Kidney (tissue), 13 donors: ENCODE measurements at regions not wholly inside any gene's neighbourhood (a gene's known extent, or its start where the extent isn't known, plus 50 kb on each side); places are given as distances from the start of the nearest gene placed in this dataset.

Source experiments
- DNase-seq, 5 donors: peaks; one replicate each; pipeline ENCODE4 v3.0.0-alpha.2; 2013 to 2020
- FAIRE-seq: peaks from 2 replicates; lab custom pipeline; 2012; peaks lifted over from hg19 to GRCh38; lab: Jason Lieb, UNC
- H3K27ac ChIP-seq, 2 donors: one replicate each; pipeline ENCODE4 v1.7.0; 2013; ENCODE audit warnings: low read depth in 2 of 2, low read length in 2 of 2, inconsistent platforms in 1 of 2
- H3K27me3 ChIP-seq: one replicate; pipeline ENCODE4 v1.7.1; 2013; ENCODE audit warnings: low read length, inconsistent platforms; ENCODE audit not compliant: control insufficient read depth, insufficient read depth
- H3K36me3 ChIP-seq, 3 donors: one replicate each; pipeline versions ENCODE4 v1.7.0 to v1.7.1; 2013; ENCODE audit warnings: low read length in 3 of 3, control low read depth in 1 of 3, inconsistent platforms in 1 of 3; ENCODE audit not compliant: insufficient read depth in 3 of 3, control insufficient read depth in 2 of 3
- H3K4me1 ChIP-seq, 3 donors: one replicate each; pipeline versions ENCODE4 v1.7.0 to v1.7.1; 2013; ENCODE audit warnings: low read length in 3 of 3, inconsistent platforms in 1 of 3, low read depth in 1 of 3; ENCODE audit not compliant: control insufficient read depth in 2 of 3, insufficient read depth in 2 of 3
- H3K4me3 ChIP-seq, 3 donors: one replicate each; pipeline versions ENCODE4 v1.7.0 to v1.8.1; 2013; ENCODE audit warnings: low read length in 3 of 3, control low read depth in 1 of 3, inconsistent platforms in 1 of 3
- H3K9ac ChIP-seq, 3 donors: one replicate each; pipeline versions ENCODE4 v1.7.0 to v1.7.1; 2013; ENCODE audit warnings: low read length in 3 of 3, control low read depth in 1 of 3, inconsistent platforms in 1 of 3
- H3K9me3 ChIP-seq, 3 donors: one replicate each; pipeline versions ENCODE4 v1.7.0 to v1.7.1; 2013; ENCODE audit warnings: low read length in 3 of 3, control low read depth in 1 of 3, inconsistent platforms in 1 of 3; ENCODE audit not compliant: control insufficient read depth in 2 of 3, insufficient read depth in 1 of 3
- intact Hi-C: fragments of 100-400 bp; cut with DNase I; formaldehyde crosslinking; loops from one replicate; pipeline ENCODE4 v1.11.1; 2022
- TF ChIP-seq, protein P1 (sequence below): IDR thresholded peaks from 3 replicates; pipeline ENCODE4 v1.5.1; 2012; ENCODE audit warnings: mild to moderate bottlenecking, moderate library complexity, borderline replicate concordance; ENCODE audit not compliant: insufficient read depth; ENCODE audit errors: extremely low read depth
- donor health status: control.
- donor health status: control.
- donor health status: control.
- donor health status: control.
- donor health status: control.
- donor health status: DM: yes; HTN: yes; CAD: no.
- donor health status: Normal renal cell carcinoma (clear cell type).

GRCh38 chr1:87218618-87219017 lies 110.1 kb upstream of the LMO4 start:
- no peak for DNase-seq
- Histone ChIP-seq H3K27ac (no peak overlapping the region), H3K4me1 (no peaks in the 10 kb centered on the region), H3K36me3 (no peaks in the 10 kb centered on the region), H3K27me3 (no peaks in the 10 kb centered on the region), H3K9me3 (peaks cover 0 to 9% (median 0%) of the 10 kb centered on the region in 3 donors), H3K9ac (no peak overlapping the region), H3K4me3 (no peak overlapping the region)
- intact Hi-C loops = no loop called here
- TF ChIP-seq, protein P1, sequence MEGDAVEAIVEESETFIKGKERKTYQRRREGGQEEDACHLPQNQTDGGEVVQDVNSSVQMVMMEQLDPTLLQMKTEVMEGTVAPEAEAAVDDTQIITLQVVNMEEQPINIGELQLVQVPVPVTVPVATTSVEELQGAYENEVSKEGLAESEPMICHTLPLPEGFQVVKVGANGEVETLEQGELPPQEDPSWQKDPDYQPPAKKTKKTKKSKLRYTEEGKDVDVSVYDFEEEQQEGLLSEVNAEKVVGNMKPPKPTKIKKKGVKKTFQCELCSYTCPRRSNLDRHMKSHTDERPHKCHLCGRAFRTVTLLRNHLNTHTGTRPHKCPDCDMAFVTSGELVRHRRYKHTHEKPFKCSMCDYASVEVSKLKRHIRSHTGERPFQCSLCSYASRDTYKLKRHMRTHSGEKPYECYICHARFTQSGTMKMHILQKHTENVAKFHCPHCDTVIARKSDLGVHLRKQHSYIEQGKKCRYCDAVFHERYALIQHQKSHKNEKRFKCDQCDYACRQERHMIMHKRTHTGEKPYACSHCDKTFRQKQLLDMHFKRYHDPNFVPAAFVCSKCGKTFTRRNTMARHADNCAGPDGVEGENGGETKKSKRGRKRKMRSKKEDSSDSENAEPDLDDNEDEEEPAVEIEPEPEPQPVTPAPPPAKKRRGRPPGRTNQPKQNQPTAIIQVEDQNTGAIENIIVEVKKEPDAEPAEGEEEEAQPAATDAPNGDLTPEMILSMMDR = no peak
- FAIRE-seq = no peak

DNA sequence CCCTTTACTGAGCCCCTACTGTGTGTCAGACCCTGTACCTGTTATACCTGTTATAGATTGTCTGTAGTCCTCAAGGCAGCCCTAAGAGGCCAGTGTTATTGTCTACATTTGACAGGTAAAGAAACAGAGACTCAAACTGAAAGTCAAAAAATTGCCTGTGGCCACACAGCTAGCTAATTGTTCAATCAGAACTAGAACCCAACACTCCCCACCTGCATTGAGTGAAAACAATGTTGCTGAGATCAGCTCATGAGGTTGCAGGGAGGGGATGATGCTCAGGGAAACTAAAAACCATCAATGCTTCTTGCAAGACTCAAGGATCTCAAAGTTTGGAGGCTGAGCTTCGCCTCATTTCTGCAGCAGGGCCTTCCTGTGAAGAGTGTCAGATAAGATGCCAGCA lies 109.5 kb upstream of the LMO4 start:
- no peak overlapping the region for H3K9ac ChIP-seq
- intact Hi-C loops = no loop called here
- H3K27ac ChIP-seq = no peak overlapping the region
- no peaks in the 10 kb centered on the region for H3K4me1 ChIP-seq
- no peaks in the 10 kb centered on the region for H3K27me3 ChIP-seq
- no peaks in the 10 kb centered on the region for H3K36me3 ChIP-seq
- no peak for DNase-seq
- H3K4me3 ChIP-seq = no peak overlapping the region
- H3K9me3 ChIP-seq = peaks cover 0 to 9% (median 0%) of the 10 kb centered on the region in 3 donors
- no peak for FAIRE-seq
- TF ChIP-seq, protein P1 = no peak

DNA sequence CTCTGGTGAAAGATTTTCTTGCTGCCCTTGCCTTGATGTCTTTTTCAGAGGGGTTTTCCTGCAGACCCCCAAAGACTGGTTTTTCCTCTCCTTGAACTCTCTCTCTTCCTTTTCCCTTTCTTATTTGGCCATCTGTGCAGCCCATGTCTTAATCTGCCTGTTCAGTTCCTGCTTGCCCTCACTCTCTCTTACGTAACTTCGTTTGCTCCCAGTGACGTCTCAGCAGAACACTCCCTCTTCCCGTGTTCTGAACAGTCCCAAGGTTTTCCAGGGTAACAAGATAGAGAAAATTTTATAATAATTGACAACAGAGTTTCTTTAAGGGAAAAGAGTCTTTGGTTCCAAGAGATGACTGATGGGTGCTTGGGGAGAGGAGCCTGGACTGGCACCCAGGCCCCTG lies 109.1 kb upstream of the LMO4 start:
- DNase-seq = no peak
- H3K9ac ChIP-seq = no peak overlapping the region
- H3K4me3 ChIP-seq = no peak overlapping the region
- H3K9me3 ChIP-seq = peaks cover 0 to 9% (median 0%) of the 10 kb centered on the region in 3 donors
- H3K36me3 ChIP-seq = no peaks in the 10 kb centered on the region
- TF ChIP-seq, protein P1 = no peak
- no peaks in the 10 kb centered on the region for H3K27me3 ChIP-seq
- intact Hi-C loops = no loop called here
- no peak overlapping the region for H3K27ac ChIP-seq
- H3K4me1 ChIP-seq = peaks cover 0 to 2% (median 0%) of the 10 kb centered on the region in 3 donors
- no peak for FAIRE-seq

DNA sequence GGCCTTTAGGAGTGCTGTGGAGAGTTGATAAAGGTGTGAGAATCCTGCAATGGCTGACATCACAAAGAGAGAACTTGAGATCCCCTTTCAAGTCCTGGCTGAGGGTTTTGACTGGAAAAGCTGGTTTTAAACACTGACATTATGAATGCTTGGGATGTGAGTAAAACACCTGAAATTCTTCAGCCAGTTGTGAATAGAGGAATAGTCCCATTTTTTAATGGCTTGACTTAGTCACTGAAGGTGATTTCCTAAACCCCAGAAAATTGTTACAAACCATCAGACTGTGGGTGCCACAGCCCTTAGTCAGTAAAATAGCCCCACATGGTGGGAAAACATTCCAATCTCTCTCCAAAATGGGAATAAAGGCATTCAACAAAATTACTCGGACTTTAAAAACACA lies 107.7 kb upstream of the LMO4 start:
- intact Hi-C loops = no loop called here
- Histone ChIP-seq H3K36me3 (no peaks in the 10 kb centered on the region), H3K27ac (no peak overlapping the region), H3K27me3 (no peaks in the 10 kb centered on the region), H3K9ac (no peak overlapping the region), H3K4me1 (peaks cover 0 to 7% (median 0%) of the 10 kb centered on the region in 3 donors), H3K9me3 (peaks cover 0 to 2% (median 0%) of the 10 kb centered on the region in 3 donors), H3K4me3 (no peak overlapping the region)
- no peak for FAIRE-seq
- no peak for DNase-seq
- TF ChIP-seq, protein P1 = no peak
